ENCODE measurements at regions not wholly inside any gene's neighbourhood (a gene's known extent, or its start where the extent isn't known, plus 50 kb on each side); places are given as distances from the start of the nearest gene placed in this dataset.
"Not testable (repeated sequence)": the region's sequence is repeated elsewhere in the genome, so short reads cannot be mapped to it uniquely, and the experiment has no call there.

DNA sequence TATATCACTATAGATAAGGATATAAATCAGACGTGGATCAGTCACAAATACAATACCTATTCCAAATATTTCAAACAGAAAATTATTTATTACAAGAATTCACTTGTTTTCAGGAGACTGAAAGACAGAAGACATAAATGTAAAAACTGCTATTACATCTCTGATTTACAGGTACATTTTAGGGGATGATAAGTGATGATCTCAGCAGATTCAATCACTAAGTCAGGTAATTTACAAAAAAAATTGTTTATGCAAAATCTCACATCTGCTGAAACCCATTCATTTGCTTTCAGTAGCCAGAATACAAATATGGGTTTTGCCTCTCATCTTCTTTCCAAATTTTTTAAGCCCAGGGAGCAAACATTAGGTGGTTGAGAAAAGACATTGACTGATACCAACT is 1648.4 kb upstream of the RAG2 start:
- DNase-seq, result no peak

DNA sequence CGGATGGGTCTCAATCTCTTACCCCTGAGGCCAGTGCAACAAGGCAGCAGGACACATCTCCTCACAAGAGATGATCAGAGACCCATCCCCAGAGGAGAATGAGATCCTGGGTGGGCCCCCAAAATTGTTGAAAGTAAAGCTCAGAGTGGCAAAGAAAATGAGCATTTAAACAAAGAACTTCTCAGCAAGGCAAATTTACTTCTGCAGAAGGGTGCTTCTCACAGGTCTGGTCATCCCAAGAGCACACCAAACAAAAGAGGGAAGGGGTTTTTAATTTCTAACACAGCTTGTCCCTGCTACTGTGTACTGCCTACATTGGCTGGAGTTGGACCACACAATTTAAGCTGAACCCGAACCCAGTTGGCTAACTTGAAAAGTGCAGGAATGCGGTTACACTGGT is 1628.6 kb upstream of the RAG2 start:
- DNase-seq, result no peak

DNA sequence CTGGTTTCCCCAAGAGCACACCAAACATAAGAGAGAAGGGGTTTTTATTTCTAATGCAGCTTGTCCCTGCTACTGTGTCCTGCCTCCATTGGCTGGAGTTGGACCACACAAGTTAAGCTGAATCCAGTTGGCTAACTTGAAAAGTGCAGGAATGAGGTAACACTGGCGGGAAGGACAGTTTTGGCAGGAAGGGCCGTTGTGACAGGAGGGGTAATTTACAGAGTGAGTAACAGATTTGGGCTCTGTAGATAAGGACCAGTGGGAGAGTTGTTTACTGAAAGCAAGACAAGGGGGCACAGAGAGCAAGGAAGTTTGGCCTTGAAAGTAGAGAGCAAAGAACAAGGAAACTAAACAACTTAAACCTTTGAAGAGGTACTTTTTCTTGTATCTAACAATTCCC is 1623.3 kb upstream of the RAG2 start:
- DNase-seq, result no peak

DNA sequence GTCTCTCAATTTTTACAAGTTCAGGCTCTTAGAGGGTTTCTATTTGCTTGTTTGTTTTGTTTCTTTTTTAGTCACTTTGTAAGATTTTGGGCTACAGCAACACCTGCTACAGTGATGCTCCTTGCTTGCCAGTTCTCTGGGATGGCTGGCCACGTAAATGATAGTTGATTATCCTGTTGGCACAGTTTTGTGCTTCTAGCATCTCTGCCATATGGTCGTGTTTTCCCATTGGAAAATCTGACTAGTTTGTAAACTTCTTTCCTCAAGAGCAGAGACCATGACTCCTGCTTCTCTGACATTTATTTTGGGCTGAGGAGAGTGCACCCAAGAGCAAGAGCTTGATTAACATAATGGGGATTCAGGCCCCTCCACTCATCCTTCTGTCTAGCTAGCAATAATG is 1621.6 kb upstream of the RAG2 start:
- DNase-seq, result no peak

DNA sequence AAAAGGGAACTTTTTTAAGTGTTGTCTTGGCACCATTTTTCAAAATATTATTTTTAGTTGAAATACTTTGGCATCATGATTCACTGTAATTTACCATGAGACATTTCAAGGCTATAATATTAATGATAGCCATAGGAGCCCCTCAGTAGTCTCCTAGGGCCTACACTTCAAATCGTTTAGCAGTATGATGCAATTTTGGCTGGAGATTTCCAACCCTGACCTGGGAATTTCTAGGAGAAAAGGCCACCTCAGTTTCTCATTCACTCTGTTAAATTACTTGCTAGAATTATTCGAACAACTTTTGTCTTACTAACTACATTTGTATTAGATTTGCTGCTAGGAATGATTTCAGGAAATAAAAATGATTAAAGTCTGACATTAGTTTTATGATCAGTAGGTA is 1610.9 kb upstream of the RAG2 start:
- DNase-seq, result no peak

DNA sequence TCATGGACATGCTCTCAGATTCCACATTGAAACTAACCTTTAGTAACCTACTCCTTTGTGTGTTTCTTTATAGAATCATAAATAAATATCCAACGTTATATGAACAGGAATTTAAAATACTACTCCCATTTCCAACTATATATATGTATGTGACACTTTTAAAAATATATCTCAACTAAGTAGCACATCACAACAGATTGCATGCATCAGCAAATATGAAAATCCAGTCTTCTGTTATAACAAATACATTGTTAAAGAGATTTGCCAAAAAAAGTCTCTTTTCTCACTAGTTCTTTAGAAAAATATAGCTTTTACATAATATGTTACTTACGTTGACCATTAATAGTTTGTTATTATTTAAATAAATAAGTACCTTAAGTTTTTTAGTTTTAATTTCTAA is 1608.6 kb upstream of the RAG2 start:
- no peak for DNase-seq

DNA sequence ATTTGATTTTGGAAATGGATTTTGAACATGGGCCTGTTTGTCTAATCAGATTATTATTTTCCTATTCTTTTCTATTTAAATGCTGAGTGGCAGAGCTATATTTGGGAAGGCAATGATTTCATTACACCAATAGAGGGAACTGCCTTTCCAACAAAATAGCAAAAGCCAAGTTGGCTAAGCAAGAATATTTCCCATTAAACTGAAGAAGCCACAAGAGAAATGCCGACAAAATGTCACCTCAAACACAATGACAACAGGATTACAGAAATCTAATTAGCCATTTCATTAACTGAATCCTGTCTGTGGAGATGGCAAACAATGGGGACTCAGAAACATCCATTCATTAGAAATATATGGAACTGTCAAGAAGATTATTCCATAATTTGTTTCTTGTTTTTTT is 1593.1 kb upstream of the RAG2 start:
- no peak for DNase-seq

DNA sequence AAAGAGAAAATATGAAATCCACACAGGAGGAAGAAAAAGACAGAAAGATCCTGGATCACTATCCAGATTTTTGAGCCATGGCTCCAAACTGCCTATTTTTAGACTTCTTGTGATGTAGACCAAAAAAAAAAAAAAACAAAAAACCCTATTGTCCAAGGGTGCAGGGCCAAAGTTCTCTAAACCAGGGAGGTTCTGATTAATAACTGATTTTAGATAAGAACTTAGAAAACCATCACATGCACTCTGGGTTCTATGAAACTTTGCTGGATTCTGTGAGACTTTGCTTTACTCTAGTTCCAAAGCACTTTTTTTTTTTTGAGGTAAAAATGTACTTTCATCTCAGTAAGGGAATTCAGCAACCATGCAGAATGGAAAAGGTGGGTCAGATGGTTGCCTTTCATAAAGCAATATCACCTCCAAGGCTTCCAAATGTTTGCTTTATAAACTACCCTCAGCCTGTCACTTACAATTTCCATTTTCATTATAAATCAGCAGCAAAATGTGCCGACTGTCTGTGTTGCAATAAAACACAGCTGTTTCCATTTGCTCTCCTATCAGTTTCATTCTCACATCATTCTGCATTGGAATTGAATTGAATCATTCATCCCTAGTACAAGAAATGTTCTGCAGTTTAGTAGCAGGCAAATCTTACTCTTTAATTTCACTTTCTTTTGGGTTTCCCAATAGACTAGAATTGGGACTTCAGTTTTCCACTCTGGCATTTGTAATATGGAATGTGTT is 1584.3 kb upstream of the RAG2 start:
- no peak for DNase-seq

DNA sequence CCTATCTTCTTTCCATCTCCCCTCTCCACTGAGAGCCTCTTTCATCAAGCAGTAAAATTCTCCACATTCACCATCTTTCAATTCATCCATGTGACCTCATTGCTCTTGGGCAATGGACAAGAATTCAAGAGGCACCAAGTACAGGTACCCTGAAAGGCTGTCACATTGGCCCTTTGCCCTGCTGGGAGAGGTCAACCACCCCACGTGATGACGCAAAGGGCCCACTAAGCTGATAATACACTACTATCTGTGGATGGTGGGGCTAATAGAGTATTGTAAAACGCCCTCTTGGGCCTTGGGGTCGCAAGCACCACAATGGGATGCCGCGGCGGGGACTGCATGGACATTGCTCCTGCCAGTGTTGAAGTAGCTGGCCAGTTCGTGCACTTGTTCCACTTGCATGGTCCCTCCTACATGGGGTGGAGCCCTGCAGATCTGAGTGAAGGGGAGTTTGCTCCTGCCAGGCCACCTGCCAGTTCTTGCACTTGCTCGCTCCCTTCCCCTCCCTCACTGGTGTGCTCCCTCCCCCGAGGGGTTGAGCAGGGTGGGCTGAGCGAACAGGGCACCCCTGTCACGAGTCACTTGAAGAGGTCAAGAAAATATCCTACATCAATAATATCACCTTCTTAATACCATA is 1578.8 kb upstream of the RAG2 start:
- no peak for DNase-seq

DNA sequence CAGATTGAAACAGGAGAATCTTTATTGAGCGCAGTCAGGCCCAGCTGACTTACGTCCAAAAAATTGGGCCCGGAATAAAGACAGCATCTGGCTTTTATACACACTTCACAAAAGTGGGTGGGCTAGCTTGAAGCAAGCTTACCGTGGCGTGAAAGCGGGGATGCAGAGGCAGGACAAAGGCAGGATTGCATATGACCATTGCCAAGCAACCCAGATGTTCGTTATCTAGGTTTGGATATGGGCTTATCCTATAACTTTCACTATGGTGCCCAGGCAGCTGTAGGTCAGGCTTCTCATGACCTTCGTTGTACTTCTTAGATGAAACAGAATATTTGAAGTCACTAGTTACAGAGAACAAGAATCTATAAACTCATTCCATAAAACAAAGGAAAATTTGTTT is 1575.6 kb upstream of the RAG2 start:
- DNase-seq, result no peak

DNA sequence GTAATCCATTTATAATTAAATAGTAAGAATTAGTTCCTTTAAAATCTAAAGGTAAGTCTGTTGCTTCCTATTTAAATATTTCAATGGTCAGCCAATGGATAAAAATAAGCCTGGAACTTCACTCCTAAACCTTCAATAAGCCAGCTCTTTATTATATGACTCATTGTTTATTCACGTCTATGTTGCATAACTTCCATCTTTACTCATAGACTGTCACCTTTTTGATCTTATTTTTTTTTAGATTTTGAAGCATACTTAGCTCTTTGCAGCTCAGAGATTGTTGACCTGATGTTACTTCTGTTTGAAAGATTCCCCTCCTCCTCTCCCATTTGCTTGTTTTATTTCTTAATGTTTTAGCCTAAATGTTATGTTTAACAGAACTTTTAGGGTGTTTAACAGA is 1571.2 kb upstream of the RAG2 start:
- no peak for DNase-seq

DNA sequence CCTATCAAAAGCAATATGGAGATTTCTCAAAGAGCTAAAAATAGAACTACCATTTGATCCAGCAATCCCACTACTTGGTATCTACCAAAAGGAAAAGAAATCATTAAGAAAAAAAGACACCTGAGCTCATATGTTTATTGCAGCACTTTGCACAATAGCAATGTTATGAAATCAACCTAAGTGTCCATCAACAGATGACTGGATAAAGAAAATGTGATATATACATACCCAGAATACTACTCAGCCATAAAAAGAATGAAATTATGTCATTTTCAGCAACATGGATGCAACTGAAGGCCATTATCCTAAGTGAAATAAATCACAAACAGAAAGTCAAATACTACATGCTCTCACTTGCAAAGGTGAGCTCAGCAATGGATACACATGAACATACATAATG is 1565.5 kb upstream of the RAG2 start:
- no peak for DNase-seq

DNA sequence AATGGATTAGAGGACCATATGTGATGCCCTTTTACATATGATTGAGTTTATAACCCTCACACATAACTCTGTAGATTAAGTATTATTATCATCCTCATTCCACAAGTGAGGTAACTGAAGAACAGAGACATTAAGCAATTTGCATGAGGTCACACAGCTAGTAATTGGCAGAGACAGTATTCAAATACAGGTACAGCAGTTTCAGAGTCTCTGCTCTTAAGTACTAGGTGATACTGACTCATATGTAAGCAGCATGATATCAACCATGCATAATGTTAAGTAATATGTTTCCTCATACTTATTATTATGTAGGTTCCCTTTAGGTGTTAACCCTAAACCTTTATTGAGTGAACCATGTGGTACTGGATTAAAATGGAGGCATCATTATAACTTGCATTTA is 1562.4 kb upstream of the RAG2 start:
- no peak for DNase-seq

DNA sequence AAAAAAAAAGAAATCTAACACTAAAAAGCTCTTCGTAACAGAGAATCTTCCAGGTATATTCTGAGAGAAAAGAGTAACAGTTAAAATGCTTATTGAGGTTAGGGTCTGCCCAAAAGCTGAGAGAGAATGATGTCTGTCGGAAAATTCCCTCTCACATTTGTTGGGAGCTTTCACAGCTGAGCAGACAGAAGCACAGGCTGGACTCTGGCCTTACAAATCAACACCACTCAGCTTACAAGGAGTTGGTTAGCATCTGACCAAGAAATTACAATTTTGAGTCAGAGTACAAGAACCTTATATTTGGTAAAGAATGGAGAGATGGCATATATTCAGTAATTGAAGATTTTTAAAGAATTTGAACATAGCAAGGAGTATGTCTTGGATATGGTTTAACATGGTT is 1561.0 kb upstream of the RAG2 start:
- DNase-seq, result no peak

DNA sequence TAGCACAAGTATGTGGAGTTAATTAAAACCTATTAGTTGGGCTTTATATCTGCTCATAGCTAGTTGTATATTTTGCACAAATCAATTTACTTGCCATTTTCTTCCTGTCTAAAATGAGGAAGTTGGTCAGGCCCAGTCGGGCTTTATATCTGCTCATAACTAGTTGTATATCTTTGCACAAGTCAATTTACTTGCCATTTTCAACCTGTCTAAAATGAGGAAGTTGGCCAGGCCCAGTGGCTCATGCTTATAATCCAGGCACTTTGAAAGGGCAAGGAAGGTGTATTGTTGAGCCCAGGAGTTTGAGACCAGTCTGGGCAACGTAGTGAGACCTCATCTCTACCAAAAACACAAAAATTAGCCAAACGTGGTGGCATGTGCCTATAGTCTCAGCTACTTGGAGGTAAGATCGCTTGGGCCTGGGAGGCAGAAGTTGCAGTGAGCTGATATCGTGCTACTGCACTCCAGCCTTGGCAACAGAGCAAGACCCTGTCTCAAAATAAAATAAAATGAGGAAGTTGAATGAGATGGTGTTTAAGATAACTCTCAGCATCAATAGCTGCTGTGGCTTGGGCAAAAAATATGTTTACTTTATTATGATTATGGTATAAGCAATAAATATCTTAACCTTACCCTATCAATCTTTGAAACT is 1558.6 kb upstream of the RAG2 start:
- DNase-seq, result no peak

DNA sequence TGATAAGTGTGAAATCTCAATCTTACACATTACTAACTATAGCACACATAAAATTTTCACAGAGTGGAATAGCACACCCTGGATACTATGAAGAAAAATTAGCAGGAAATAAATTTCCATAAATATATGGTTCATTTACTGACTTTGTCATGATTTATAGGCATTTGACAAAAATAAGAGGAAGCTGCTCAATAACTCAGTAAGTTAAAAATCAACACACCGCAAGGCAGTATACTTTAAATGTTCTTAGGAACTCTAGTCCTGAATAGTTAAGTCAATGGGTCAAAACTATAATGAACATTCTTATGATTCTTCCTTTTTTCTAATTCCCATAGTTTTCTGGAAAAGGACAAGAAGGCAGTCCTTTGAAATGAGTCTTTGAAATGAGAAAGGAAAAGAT is 1557.8 kb upstream of the RAG2 start:
- no peak for DNase-seq

DNA sequence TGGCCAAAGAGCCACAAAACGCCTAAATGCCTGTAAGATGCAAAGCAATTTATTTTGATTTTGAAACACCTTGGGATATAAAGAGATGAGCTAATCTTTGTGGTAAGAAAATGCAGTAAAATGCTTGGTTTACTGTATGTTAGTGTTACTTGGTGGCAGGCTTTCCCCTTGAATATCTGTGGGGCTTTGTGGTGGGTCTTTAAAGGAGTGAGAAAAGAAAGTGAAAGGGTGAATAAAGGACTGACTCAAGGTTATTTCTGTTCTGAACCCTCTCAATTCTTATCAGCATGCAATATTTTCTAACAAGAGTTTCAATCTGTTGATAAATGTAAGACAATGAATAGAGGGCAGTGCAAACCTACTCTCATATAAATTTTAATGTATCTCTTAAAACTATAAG is 1555.9 kb upstream of the RAG2 start:
- no peak for DNase-seq

DNA sequence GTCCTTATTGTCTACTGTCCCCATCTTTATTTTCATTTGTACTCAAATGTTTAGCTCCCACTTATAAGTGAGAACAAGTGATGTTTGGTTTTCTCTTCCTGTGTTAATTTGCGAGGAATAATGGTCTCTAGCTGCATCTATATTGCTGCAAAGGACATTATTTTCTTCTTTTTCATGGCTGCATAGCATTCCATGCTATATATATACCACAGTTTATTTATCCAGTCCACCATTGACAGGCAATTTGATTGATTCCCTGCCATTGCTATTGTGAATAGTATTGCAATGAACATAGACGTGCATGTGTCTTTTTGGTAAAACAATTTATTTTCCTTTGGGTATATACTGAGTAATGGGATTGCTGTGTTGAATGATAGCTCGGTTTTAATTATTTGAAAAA is 1545.8 kb upstream of the RAG2 start:
- DNase-seq, result no peak

DNA sequence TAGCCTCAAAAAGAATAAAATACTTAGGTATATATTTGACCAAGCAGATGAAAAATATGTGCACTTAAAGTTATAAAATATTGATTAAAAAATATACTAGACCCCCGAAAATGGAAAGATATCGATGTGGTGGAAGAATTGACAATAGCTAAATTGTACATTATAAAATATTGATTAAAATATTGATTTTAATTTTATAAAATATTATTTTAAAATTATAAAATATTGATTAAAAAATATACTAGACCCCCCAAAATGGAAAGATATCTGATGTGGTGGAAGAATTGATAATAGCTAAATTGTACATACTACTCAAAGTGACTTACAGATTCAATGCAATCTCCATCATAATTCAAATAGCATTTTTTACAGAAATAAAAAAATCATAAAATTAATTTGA is 1540.9 kb upstream of the RAG2 start:
- DNase-seq, result no peak

DNA sequence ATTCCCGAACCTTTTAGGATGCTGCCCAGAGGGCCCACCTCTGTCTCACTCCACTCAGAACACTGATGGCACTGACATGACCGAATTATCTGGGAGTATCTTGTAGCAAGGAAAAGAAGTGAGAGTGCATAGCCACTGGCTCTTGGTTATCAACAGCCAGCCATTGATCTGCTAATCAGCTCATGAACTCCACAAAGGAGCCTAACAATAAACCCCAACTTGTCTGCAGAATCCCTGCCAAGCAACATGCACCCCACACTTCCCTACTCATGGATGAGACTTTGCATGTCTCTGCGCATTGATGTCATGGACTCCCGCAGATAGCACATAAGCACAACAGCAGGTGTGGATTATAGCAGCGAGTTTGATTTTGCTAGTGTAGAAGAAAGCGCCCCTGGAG is 1538.9 kb upstream of the RAG2 start:
- no peak for DNase-seq

DNA sequence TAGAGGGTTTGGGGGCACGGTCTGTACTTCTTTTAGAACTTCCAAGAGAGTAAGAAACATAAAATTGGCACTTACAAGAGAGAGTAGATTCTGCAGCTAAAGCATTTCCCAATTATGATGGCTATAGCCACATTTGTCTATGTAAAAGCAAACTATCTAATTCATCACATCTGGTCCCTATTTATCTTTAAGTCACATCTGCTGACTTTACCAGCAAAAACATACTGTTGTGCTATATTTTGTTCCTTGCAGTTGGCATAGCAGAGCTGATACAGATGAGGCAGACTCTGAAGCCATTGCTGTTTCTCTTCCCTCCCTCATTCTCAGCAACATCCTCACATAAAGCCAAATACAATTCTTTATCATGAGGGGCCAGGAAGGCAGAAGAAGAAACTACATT is 1533.5 kb upstream of the RAG2 start:
- no peak for DNase-seq

DNA sequence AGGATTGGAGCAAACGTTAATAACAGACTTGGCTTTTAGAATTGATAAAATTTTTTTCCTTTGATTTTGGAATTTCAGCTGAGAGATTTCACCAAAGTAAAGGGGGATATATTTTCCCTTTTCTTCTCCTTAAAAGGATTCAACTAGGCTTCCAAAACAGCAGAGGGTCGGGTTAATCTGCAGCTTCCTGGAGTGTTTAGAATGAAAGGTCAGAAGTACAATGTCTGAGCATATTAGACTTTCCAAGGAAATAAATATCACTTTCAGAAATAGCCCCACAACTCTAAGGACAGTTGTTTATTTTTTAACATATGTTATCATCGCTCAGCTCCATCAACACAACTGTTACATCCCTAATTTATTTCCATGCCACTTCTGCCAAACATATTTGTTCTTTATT is 1532.9 kb upstream of the RAG2 start:
- no peak for DNase-seq

DNA sequence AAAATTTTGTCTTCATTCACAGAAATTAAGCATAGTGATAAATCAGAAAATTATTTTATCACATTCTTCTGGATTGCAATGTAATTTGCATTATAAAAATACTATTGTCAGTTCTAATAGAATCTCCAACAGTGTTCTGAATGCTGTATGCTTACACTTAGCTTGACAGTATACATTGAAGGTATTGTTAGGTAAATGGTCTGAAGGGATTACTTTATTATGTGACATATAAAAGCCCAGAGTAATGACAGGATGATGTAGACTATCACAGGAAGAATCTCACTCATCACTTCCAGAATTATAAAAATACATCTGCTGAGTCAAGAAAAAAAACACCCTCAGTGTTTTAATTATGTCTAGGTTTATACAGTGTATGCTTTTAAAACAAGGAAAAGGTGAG is 1532.5 kb upstream of the RAG2 start:
- no peak for DNase-seq

DNA sequence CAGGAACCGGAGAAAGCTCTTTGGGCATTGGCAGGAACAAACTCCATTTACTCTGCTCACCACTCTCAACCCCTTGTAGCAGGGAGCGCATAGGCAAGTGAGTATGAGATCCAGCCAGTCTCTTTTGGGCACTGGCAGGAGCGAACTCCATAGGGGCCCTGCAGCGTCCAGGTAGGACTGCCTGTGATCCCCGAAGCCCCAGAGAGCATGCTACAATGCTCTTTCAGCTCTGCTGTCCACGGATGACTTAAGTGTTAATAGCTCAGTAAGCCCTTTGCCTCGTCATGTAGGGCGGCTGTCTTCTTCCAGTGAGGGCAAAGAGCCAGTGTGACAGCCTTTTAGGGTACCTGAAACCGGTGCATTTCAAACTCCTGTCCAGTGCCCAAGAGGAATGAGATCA is 1525.6 kb upstream of the RAG2 start:
- DNase-seq, result no peak

DNA sequence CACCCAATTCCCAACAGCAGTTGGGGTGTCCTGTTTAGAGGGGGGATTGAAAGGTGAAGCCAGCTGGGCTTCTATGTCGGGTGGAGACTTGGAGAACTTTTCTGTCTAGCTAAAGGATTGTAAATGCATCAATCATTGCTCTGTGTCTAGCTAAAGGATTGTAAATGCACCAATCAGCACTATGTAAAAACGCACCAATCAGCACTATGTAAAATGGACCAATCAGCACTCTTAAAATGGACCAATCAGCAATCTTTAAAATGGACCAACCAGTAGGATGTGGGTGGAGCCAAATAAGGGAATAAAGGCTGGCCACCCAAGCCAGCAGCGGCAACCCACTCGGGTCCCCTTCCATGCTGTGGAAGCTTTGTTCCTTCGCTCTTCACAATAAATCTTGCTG is 1518.6 kb upstream of the RAG2 start:
- DNase-seq, result not testable (repeated sequence)

Measured in NCI-H1092 (cell line).